SKM-1 treated with dmso at 0.1 percent for 144 hours (cell line): ENCODE measurements at regions not wholly inside any gene's neighbourhood (a gene's known extent, or its start where the extent isn't known, plus 50 kb on each side); places are given as distances from the start of the nearest gene placed in this dataset.

ENCODE experiments used
- DNase-seq: peaks from one replicate; lab custom pipeline; 2025; ENCODE audit not compliant: unreplicated experiment; lab: John Stamatoyannopoulos, UW

- no peak for DNase-seq
Measured at GRCh38 chr2:15763822-15764682, 172.4 kb downstream of the DDX1 start.

GRCh38 chr2:15764683-15765011, 173.0 kb downstream of the DDX1 start:
- no peak for DNase-seq

DNA sequence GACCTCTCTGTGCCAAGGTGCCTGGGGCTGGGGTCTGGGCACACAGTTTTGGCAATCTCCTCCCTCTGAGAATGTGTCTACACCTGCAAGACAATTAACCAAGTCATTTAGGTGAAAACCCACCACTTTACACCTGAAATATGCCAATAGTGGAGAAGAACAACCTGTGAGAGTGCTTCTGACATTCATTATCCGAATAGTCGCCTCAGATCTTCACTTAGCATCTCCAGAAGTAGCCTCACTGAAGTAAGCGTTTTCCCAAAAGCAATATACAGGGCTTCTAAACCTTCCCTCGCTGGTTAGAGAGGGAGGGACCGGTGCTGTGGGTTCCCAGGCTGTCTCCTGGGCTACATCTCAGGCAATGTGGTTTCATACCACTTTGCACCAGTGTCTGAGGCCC, 173.5 kb downstream of the DDX1 start:
- DNase-seq: no peak

DNA sequence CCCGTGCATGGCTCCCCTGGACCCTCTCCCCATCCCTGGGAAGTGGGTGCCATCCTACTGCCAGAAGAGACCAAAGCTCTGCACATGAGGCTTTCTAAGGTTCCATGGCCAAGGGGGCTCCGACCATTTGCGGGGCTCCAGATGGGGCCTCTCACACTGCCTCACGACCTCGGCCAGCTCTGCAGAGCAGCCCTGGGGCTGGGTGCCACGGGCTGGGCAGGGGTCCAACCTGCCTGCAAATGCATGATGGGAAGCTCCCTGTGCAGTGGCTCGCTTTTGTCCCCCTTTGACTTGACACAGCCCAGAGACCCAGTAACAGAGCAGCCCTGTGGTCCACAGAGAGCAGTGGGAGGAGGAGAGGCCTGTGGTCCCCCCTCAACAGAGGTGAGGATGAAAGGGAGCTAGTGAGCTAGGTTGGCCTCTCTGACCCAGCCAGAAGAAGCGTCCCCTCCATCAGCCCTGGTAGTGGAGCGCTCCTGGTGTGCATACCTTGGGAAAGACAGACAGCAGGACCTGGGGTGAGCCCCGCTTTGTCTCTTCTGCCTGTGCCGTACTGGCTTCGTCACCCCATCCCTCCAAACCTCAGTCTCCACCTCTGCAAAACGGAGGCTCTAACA, 174.1 kb downstream of the DDX1 start:
- no peak for DNase-seq

GRCh38 chr2:15766303-15766861, 174.0 kb upstream of the MYCN start:
- DNase-seq: no peak

DNA sequence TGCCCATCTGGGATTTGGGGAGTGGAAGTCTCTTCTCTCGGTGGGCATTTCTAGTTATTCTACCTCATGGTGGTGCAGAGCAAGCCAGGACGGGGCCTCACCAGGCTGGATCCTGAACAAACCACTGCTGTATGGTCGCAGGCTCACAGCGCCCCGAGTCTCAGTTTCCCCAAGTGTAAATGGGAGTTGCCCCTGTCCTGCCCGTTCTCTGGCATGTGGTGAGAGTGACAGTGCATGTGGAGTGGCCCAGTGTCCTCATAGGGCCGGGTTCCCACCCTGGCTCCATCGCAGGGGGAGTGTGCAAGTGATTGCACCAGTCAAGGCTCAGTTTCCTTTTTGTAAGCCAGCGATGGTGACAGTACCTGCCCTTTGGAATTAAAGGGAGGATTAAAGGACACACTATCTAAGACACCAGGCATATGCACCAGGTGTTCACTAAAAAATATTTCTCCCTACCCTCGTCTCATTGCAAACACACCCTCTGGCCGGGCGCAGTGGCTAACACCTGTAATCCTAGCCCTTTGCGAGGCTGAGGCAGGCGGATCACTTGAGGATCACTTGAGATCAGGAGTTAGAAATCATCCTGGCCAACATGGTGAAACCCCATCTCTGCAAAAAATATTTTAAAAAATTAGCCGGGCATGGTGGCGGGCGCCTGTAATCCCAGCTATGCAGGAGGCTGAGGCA, 173.3 kb upstream of the MYCN start:
- DNase-seq: no peak

GRCh38 chr2:15767679-15768078, 172.7 kb upstream of the MYCN start:
- DNase-seq: no peak

DNA sequence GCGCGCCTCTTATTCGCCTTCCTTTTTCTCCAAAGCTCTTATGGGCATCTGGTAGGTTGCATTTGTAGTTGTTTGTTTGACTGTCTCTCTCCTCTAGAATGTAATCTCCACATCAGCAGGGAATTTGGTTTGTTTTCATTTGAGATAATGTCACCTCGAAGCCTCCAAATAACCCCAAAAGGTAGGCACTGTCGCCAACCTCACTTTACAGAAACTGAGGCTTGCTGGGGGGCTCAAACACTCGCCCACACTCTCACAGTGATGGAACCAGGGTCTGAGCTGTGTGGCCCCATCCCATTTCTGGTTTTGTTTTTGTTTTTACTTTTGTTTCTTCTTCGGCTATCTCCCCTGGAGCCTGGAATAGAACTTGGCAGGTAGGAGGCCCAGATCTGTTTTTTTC, 172.2 kb upstream of the MYCN start:
- DNase-seq: no peak

- DNase-seq: no peak
Measured at GRCh38 chr2:15768615-15769014, 171.7 kb upstream of the MYCN start.

GRCh38 chr2:15769235-15769634, 171.1 kb upstream of the MYCN start:
- DNase-seq: no peak

- no peak for DNase-seq
Measured at GRCh38 chr2:15769676-15770547, 170.4 kb upstream of the MYCN start.

GRCh38 chr2:15770606-15771005, 169.7 kb upstream of the MYCN start:
- DNase-seq: no peak

GRCh38 chr2:15771124-15771523, 169.2 kb upstream of the MYCN start:
- DNase-seq: no peak

- DNase-seq: no peak
Measured at GRCh38 chr2:15772086-15772595, 168.2 kb upstream of the MYCN start.

DNA sequence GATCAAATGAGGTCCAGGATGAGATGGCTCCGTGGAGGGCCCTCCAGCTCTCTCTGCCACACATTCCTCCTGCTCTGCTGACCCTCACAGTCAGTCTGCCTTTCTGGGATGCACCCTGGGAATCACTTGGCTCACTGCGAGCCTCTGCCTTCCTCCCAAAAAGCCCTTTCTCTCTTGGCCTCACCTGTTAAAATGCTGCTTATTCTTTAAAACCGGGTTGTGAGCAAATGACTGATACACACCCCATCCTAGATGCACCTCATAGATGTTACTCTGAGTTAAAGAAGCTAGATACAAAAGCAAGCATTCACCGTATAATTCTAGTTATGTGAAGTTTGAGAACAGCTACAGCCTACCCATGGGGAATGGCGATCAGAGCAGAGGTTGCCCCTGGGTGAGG, 167.7 kb upstream of the MYCN start:
- no peak for DNase-seq

- DNase-seq: no peak
Measured at GRCh38 chr2:15773204-15773603, 167.1 kb upstream of the MYCN start.

DNA sequence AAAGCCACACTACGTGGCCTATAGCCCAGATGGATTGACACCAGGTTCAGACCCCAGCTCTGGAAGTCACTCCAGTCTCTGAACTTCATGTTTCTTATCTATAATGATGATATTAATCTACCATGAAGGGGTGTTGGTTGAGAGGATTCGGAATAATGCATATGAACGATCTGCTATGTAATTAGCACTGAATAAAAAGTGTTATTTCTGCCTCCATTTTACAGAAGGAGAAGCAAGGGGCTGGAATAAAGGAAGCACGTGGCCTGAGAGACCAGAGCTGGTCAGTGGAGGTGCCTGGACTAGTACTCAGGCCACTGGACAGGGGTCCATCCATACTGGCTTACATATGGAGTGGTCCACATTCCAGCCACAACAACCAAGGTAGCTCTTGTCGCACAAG, 166.5 kb upstream of the MYCN start:
- DNase-seq: no peak

DNA sequence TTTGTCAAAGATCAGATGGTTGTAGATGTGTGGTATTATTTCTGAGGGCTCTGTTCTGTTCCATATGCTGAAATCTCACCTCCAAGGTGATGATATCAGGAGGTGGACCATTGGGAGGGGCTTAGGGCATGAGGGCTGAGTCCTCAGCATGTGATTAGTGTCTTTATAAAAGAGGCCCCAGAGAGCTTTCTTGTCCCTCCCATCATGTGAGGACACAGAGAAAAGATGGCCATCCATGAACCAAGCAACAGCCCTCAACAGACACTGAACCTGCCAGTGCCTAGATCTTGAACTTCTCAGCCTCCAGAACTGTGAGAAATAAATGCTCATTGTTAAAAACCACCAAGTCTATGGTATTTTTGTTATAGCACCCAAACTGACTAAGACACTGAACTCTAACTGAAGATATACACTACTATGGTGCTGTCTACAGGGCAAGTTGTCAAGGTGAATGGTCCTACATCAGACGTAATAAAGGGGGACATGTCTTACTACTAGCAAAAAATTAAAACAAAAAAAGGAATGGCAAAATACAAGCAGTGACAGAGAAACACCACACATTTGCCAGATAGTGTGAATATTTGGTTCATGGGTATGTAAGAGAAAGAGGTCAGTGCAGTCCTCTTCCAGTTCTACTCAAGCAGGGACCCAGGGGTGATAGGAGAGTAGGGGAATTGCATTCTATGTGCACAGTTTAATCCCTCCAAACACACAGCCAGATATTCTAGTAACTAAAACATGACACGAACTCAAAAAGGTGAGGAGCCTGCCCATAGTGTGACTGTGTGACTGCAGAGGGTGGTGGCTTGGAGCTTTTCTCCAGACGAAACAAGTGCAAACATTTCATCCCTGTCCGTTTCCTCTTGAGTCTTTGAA, 164.4 kb upstream of the MYCN start:
- no peak for DNase-seq

- peak; percentile 14 for DNase-seq
Measured at GRCh38 chr2:15776629-15776919, 163.8 kb upstream of the MYCN start.
